Left cardiac atrium (tissue), 4 donors: ENCODE measurements at regions not wholly inside any gene's neighbourhood (a gene's known extent, or its start where the extent isn't known, plus 50 kb on each side); places are given as distances from the start of the nearest gene placed in this dataset.

Experiments
- ATAC-seq, 2 donors: fragments of 200-7000 bp; cut with Tn5 transposase; one replicate each; pipeline ENCODE4 v1.9.1; 2020; ENCODE audit warnings: mild to moderate bottlenecking in 2 of 2, moderate library complexity in 2 of 2
- DNase-seq: peaks from one replicate; pipeline ENCODE4 v3.0.0-alpha.2; 2020
- intact Hi-C, 2 donors: fragments of 100-400 bp; cut with DNase I; formaldehyde crosslinking; loops; one replicate each; pipeline versions ENCODE4 v1.14.1 to v1.15.1; 2022 to 2023
- donor health status: DM: no; HTN: yes; CAD: no.
- donor health status: DM: no; HTN: yes; CAD: no; lungs with severe emphysema.
- donor health status: DM: yes; HTN: yes; CAD: no.
- donor health status: Dilated cardiomyopathy.

GRCh38 chr2:106941372-106941993, 55.5 kb upstream of the ST6GAL2 start:
- no peak for ATAC-seq
- no peak for DNase-seq
- intact Hi-C loops, result no loop called here

GRCh38 chr2:106943468-106944200, 57.7 kb upstream of the ST6GAL2 start:
- intact Hi-C loops, result no loop called here
- ATAC-seq, result no peak

GRCh38 chr2:106944215-106944614, 58.2 kb upstream of the ST6GAL2 start:
- no peak for DNase-seq
- intact Hi-C loops, result no loop called here
- ATAC-seq, result no peak

More at GRCh38 chr2:106943468-106944200, 57.7 kb upstream of the ST6GAL2 start:
- DNase-seq, result no peak

- intact Hi-C loops, result no loop called here
Measured at GRCh38 chr2:106948540-106948939, 62.6 kb upstream of the ST6GAL2 start.

GRCh38 chr2:106953236-106953635, 67.3 kb upstream of the ST6GAL2 start:
- intact Hi-C loops, result no loop called here
- DNase-seq (no peak), ATAC-seq (no peak)

More at GRCh38 chr2:106948540-106948939, 62.6 kb upstream of the ST6GAL2 start:
- no peak for ATAC-seq
- DNase-seq, result no peak

GRCh38 chr2:106953779-106954178, 67.8 kb upstream of the ST6GAL2 start:
- peak; percentile 30 to 42 for ATAC-seq
- intact Hi-C loops, result no loop called here
- DNase-seq, result no peak

GRCh38 chr2:106954304-106954703, 68.3 kb upstream of the ST6GAL2 start:
- DNase-seq, result no peak
- ATAC-seq, result peak in 1 of 2 donors; percentile 61
- intact Hi-C loops, result no loop called here

GRCh38 chr2:106956416-106956815, 70.4 kb upstream of the ST6GAL2 start:
- ATAC-seq (peak in 1 of 2 donors; percentile 36), DNase-seq (no peak)
- intact Hi-C loops, result no loop called here

- ATAC-seq (peak in 1 of 2 donors; percentile 82), DNase-seq (no peak)
- intact Hi-C loops, result no loop called here
Measured at GRCh38 chr2:106956879-106957278, 70.9 kb upstream of the ST6GAL2 start.

GRCh38 chr2:106959975-106960682, 74.2 kb upstream of the ST6GAL2 start:
- DNase-seq, result no peak
- intact Hi-C loops, result no loop called here
- peak in 1 of 2 donors; percentile 26 for ATAC-seq

GRCh38 chr2:106960683-106961161, 74.8 kb upstream of the ST6GAL2 start:
- DNase-seq (no peak), ATAC-seq (no peak)
- intact Hi-C loops, result no loop called here

GRCh38 chr2:106961328-106961727, 75.4 kb upstream of the ST6GAL2 start:
- ATAC-seq (no peak), DNase-seq (no peak)
- intact Hi-C loops, result no loop called here

GRCh38 chr2:106963156-106963555, 77.2 kb upstream of the ST6GAL2 start:
- ATAC-seq (no peak), DNase-seq (no peak)
- intact Hi-C loops, result no loop called here

GRCh38 chr2:106963893-106964292, 77.9 kb upstream of the ST6GAL2 start:
- DNase-seq, result peak; percentile 22
- no peak for ATAC-seq
- intact Hi-C loops, result no loop called here

GRCh38 chr2:106965611-106966010, 79.6 kb upstream of the ST6GAL2 start:
- intact Hi-C loops, result no loop called here
- no peak for DNase-seq
- ATAC-seq, result no peak

- intact Hi-C loops, result no loop called here
- no peak for ATAC-seq
- DNase-seq, result no peak
Measured at GRCh38 chr2:106969777-106970176, 83.8 kb upstream of the ST6GAL2 start.

GRCh38 chr2:106970471-106971261, 84.7 kb upstream of the ST6GAL2 start:
- ATAC-seq, result no peak
- intact Hi-C loops, result no loop called here

GRCh38 chr2:106972782-106973181, 86.8 kb upstream of the ST6GAL2 start:
- no peak for ATAC-seq
- intact Hi-C loops, result no loop called here
- no peak for DNase-seq

More at GRCh38 chr2:106970471-106971261, 84.7 kb upstream of the ST6GAL2 start:
- DNase-seq, result no peak

GRCh38 chr2:106974891-106975290, 88.9 kb upstream of the ST6GAL2 start:
- DNase-seq (no peak), ATAC-seq (no peak)
- intact Hi-C loops, result no loop called here
